Fibroblast of villous mesenchyme (primary cell): ENCODE measurements at regions not wholly inside any gene's neighbourhood (a gene's known extent, or its start where the extent isn't known, plus 50 kb on each side); places are given as distances from the start of the nearest gene placed in this dataset.

Experiments
- DNase-seq: peaks from one replicate; pipeline ENCODE4 v3.0.0-alpha.2; 2010; ENCODE audit warnings: low read depth
- H3K4me3 ChIP-seq: 2 replicates; pipeline ENCODE4 v1.5.1; 2011; ENCODE audit warnings: low read depth, mild to moderate bottlenecking, low read length
- CTCF ChIP-seq: IDR thresholded peaks from 2 replicates; pipeline ENCODE4 v1.5.1; 2012; ENCODE audit warnings: low read depth, mild to moderate bottlenecking, low read length; ENCODE audit not compliant: insufficient read depth

- H3K4me3 ChIP-seq, result no peak overlapping the region
- DNase-seq, result no peak
- TF ChIP-seq CTCF, result no peak
Observed at GRCh38 chr1:101088431-101088830, 62.8 kb upstream of the DPH5 start.

- no peak for TF ChIP-seq CTCF
- DNase-seq, result peak; percentile 21
- H3K4me3 ChIP-seq, result no peak overlapping the region
Observed at GRCh38 chr1:101086783-101087182, 61.2 kb upstream of the DPH5 start.

GRCh38 chr1:101081496-101082488 lies 56.2 kb upstream of the DPH5 start:
- TF ChIP-seq CTCF, result no peak
- no peak for DNase-seq
- H3K4me3 ChIP-seq, result no peak overlapping the region

- no peak overlapping the region for H3K4me3 ChIP-seq
- no peak for TF ChIP-seq CTCF
- no peak for DNase-seq
Observed at GRCh38 chr1:101080859-101081258, 55.3 kb upstream of the DPH5 start.

- H3K4me3 ChIP-seq, result no peak overlapping the region
- TF ChIP-seq CTCF, result no peak
- DNase-seq, result no peak
Observed at GRCh38 chr1:101079341-101079740, 53.8 kb upstream of the DPH5 start.

GRCh38 chr1:101077849-101078248 lies 52.3 kb upstream of the DPH5 start:
- H3K4me3 ChIP-seq, result no peak overlapping the region
- TF ChIP-seq CTCF, result no peak
- DNase-seq, result no peak
